HFF-Myc (cell line): ENCODE measurements at regions not wholly inside any gene's neighbourhood (a gene's known extent, or its start where the extent isn't known, plus 50 kb on each side); places are given as distances from the start of the nearest gene placed in this dataset.

Experiments
- DNase-seq: peaks from one replicate; pipeline ENCODE4 v3.0.0-alpha.2; 2011; ENCODE audit warnings: low read depth; ENCODE audit errors: extremely low read depth
- H3K4me3 ChIP-seq: replicated peaks from 2 replicates; pipeline ENCODE4 v1.5.1; 2011; ENCODE audit warnings: low read depth, mild to moderate bottlenecking, control low read depth, low read length
- CTCF ChIP-seq: IDR thresholded peaks from 2 replicates; pipeline ENCODE4 v1.5.1; 2012; ENCODE audit warnings: mild to moderate bottlenecking, low read depth, low read length, control low read depth; ENCODE audit errors: missing control alignments

- H3K4me3 ChIP-seq, result no peak overlapping the region
- DNase-seq, result no peak
- no peak for TF ChIP-seq CTCF
Measured at GRCh38 chr2:230644356-230644935, 68.2 kb upstream of the CAB39 start.

- DNase-seq, result no peak
- TF ChIP-seq CTCF, result no peak
- H3K4me3 ChIP-seq, result no peak overlapping the region
Measured at GRCh38 chr2:230648356-230648755, 64.3 kb upstream of the CAB39 start.

- TF ChIP-seq CTCF, result no peak
- no peak for DNase-seq
- H3K4me3 ChIP-seq, result no peak overlapping the region
Measured at GRCh38 chr2:230650585-230651137, 62.0 kb upstream of the CAB39 start.

- no peak overlapping the region for H3K4me3 ChIP-seq
- no peak for TF ChIP-seq CTCF
Measured at GRCh38 chr2:230654057-230654456, 58.6 kb upstream of the CAB39 start.

GRCh38 chr2:230657462-230657861 is 55.2 kb upstream of the CAB39 start:
- H3K4me3 ChIP-seq, result no peak overlapping the region
- no peak for TF ChIP-seq CTCF
- DNase-seq, result no peak

More at GRCh38 chr2:230654057-230654456, 58.6 kb upstream of the CAB39 start:
- no peak for DNase-seq

GRCh38 chr2:230657906-230658305 is 54.7 kb upstream of the CAB39 start:
- no peak overlapping the region for H3K4me3 ChIP-seq
- no peak for DNase-seq

More at GRCh38 chr2:230657906-230658305, 54.7 kb upstream of the CAB39 start:
- TF ChIP-seq CTCF, result no peak
